PC-3 (cell line): ENCODE measurements at regions not wholly inside any gene's neighbourhood (a gene's known extent, or its start where the extent isn't known, plus 50 kb on each side); places are given as distances from the start of the nearest gene placed in this dataset.

Source experiments
- ATAC-seq: fragments of 200-7000 bp; cut with Tn5 transposase; 2 replicates; pipeline ENCODE4 v1.9.1; 2020; ENCODE audit warnings: mild to moderate bottlenecking, moderate library complexity
- BruUV-seq: library from RNA; stranded (reverse); fragments of 400-500 nt; replicated peaks from 2 replicates; lab custom pipeline; 2021; lab: Mats Ljungman, UMichigan
- CTCF ChIA-PET: fragments of 300-600 bp; sonication (Branson Sonifier 250); formaldehyde crosslinking; loops from one replicate; lab custom pipeline; 2022; ENCODE audit warnings: antibody characterized with exemption; lab: Charles Lee
- POLR2A ChIA-PET: fragments of 300-600 bp; sonication (Branson Sonifier 250); formaldehyde crosslinking; loops from one replicate; lab custom pipeline; 2022; ENCODE audit warnings: antibody characterized with exemption; ENCODE audit not compliant: unreplicated experiment; lab: Charles Lee
- DNase-seq: peaks from one replicate; pipeline ENCODE4 v3.0.0-alpha.2; 2015
- H2AFZ ChIP-seq: fragments of 300-600 bp; sonication (generic); 2 replicates; pipeline ENCODE4 v1.6.0; 2016; ENCODE audit warnings: antibody characterized with exemption, low read length
- H3F3A ChIP-seq: fragments of 300-600 bp; sonication (generic); one replicate; pipeline ENCODE4 v1.6.0; 2017; ENCODE audit warnings: antibody characterized with exemption, low read length, control low read depth, mild to moderate bottlenecking; ENCODE audit not compliant: unreplicated experiment
- H3K27ac ChIP-seq: fragments of 300-600 bp; sonication (generic); 2 replicates; pipeline ENCODE4 v1.5.1; 2016; ENCODE audit warnings: mild to moderate bottlenecking, low read length
- H3K27me3 ChIP-seq: fragments of 300-600 bp; sonication (generic); 2 replicates; pipeline ENCODE4 v1.6.1; 2016; ENCODE audit warnings: low read length, mixed read lengths
- H3K36me3 ChIP-seq: fragments of 300-600 bp; sonication (generic); 2 replicates; pipeline ENCODE4 v1.6.1; 2016; ENCODE audit warnings: low read depth, mixed run types, low read length, mixed read lengths
- H3K4me1 ChIP-seq: fragments of 300-600 bp; sonication (generic); 2 replicates; pipeline ENCODE4 v1.5.1; 2016; ENCODE audit warnings: low read length; ENCODE audit not compliant: insufficient read depth
- H3K4me2 ChIP-seq: fragments of 300-600 bp; sonication (generic); 2 replicates; pipeline ENCODE4 v1.6.0; 2016; ENCODE audit warnings: low read length
- H3K4me3 ChIP-seq: fragments of 300-600 bp; sonication (generic); 2 replicates; pipeline ENCODE4 v1.5.1; 2016; ENCODE audit warnings: mild to moderate bottlenecking, low read length, mixed read lengths
- H3K79me2 ChIP-seq: fragments of 300-600 bp; sonication (generic); 2 replicates; pipeline ENCODE4 v1.6.1; 2017; ENCODE audit warnings: low read length, mixed read lengths
- H3K9ac ChIP-seq: fragments of 300-600 bp; sonication (generic); 2 replicates; pipeline ENCODE4 v1.6.0; 2016; ENCODE audit warnings: mild to moderate bottlenecking, low read length
- H3K9me2 ChIP-seq: fragments of 300-600 bp; sonication (generic); replicated peaks from 2 replicates; pipeline ENCODE4 v1.6.1; 2016; ENCODE audit warnings: mixed run types, low read length, mixed read lengths
- H3K9me3 ChIP-seq: fragments of 300-600 bp; sonication (generic); 2 replicates; pipeline ENCODE4 v1.6.1; 2016; ENCODE audit warnings: low read length, mixed read lengths
- H4K20me1 ChIP-seq: fragments of 300-600 bp; sonication (generic); 2 replicates; pipeline ENCODE4 v1.6.1; 2016; ENCODE audit warnings: low read length, mixed read lengths
- EZH2 ChIP-seq: fragments of 300-600 bp; sonication (generic); IDR thresholded peaks from one replicate; pipeline ENCODE4 v1.6.1; 2017; ENCODE audit warnings: antibody characterized with exemption, mild to moderate bottlenecking, low read length; ENCODE audit not compliant: unreplicated experiment
- EZH2phosphoT487 ChIP-seq: fragments of 300-600 bp; sonication (generic); IDR thresholded peaks from 2 replicates; pipeline ENCODE4 v1.6.1; 2018; ENCODE audit warnings: mild to moderate bottlenecking, antibody characterized with exemption, low read length, borderline replicate concordance
- intact Hi-C: fragments of 100-400 bp; cut with micrococcal nuclease; formaldehyde crosslinking; loops from 2 replicates; pipeline ENCODE4 v1.9.0; 2023
- TF ChIP-seq, protein P1 (sequence below): fragments of 300-600 bp; sonication (generic); conservative IDR thresholded peaks from 2 replicates; pipeline ENCODE4 v1.5.1; 2017; ENCODE audit warnings: antibody characterized with exemption, low read depth, mild to moderate bottlenecking, low read length

DNA sequence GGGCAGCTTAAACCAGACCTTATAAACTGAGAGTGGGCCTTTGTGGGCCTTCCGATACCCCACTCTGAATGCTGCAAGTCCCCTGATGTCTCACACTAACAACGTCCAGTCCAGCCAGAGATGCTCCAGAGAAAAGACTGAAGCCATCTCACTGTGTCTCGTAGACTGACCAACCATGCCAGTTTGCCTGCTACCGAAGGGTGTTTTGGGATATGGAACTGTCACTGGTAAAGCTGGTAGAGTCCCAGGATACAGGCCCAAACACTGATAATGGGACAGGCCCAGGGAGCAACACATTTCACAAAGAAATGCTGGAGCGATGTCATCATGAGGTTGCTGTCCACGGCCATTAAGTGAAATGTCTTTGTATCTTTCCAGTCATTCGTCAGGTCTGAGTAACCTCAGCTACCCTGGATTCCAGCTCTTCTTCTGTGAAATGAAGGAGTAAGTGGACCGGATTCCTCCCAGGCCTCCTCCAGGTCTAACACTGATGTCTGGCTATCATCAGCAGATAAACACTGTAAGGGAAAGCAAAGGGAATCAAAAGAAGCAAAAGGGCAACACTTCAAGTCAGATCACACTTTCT lies 81.6 kb downstream of the SLC5A7 start:
- ChIA-PET POLR2A (no interaction called here), CTCF (no interaction called here)
- no peaks in the 10 kb centered on the region for H3K9me2 ChIP-seq
- no peak overlapping the region for H3K4me3 ChIP-seq
- no peak overlapping the region for H3K4me2 ChIP-seq
- no peaks in the 10 kb centered on the region for H3F3A ChIP-seq
- TF ChIP-seq EZH2phosphoT487 = no peak
- TF ChIP-seq EZH2 = no peak
- TF ChIP-seq, protein P1, sequence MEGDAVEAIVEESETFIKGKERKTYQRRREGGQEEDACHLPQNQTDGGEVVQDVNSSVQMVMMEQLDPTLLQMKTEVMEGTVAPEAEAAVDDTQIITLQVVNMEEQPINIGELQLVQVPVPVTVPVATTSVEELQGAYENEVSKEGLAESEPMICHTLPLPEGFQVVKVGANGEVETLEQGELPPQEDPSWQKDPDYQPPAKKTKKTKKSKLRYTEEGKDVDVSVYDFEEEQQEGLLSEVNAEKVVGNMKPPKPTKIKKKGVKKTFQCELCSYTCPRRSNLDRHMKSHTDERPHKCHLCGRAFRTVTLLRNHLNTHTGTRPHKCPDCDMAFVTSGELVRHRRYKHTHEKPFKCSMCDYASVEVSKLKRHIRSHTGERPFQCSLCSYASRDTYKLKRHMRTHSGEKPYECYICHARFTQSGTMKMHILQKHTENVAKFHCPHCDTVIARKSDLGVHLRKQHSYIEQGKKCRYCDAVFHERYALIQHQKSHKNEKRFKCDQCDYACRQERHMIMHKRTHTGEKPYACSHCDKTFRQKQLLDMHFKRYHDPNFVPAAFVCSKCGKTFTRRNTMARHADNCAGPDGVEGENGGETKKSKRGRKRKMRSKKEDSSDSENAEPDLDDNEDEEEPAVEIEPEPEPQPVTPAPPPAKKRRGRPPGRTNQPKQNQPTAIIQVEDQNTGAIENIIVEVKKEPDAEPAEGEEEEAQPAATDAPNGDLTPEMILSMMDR = no peak
- no TSS peak for BruUV-seq
- ATAC-seq = no peak
- intact Hi-C loops = no loop called here
- no peaks in the 10 kb centered on the region for H4K20me1 ChIP-seq
- no peak overlapping the region for H2AFZ ChIP-seq
- H3K36me3 ChIP-seq = no peaks in the 10 kb centered on the region
- no peak for DNase-seq
- no peak overlapping the region for H3K9ac ChIP-seq
- no peaks in the 10 kb centered on the region for H3K9me3 ChIP-seq
- H3K27ac ChIP-seq = no peak overlapping the region
- no peaks in the 10 kb centered on the region for H3K79me2 ChIP-seq
- peaks cover 74% of the 10 kb centered on the region for H3K27me3 ChIP-seq
- no peaks in the 10 kb centered on the region for H3K4me1 ChIP-seq

DNA sequence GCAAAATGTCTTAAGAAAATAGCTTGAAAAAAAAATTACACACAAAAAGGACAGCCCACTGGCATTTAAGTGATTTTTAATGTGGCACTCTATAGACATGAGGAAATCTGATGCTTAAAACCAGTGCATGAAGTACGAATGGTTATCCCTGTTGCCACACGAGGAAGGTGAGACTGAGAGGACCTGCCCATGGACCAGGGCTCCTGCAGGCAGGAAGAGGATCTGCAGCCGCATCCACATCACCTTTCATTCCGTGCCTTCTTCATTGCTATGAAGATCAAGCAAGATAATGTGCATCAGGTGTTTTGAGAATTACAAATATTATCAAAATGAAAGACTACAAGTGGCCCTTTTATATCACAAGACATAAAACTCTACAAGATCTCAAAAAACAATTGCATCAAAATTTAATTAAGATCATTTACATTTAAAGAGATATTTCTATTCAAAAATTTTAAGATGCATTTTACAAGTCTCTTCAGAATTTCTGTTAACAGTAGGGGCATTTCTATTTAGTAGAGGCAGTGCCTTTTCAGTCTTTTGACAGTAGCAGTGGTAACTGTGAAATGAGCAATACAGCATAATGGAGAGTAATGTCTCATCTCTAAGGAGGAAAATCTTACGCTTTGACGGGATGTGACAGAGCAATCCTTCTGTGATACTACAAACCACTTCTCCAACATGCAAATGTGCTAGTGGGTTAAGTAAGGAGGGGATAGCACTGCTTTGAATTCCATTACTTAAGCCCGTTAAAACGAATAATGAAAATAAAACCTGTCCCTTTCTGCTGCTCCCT lies 83.4 kb downstream of the SLC5A7 start:
- Histone ChIP-seq H2AFZ (no peak overlapping the region), H3K4me1 (no peaks in the 10 kb centered on the region), H3F3A (no peaks in the 10 kb centered on the region), H3K9me3 (no peaks in the 10 kb centered on the region), H3K36me3 (no peaks in the 10 kb centered on the region), H3K79me2 (no peaks in the 10 kb centered on the region), H4K20me1 (no peaks in the 10 kb centered on the region), H3K9me2 (no peaks in the 10 kb centered on the region), H3K4me3 (no peak overlapping the region), H3K27ac (no peak overlapping the region), H3K9ac (no peak overlapping the region), H3K4me2 (no peak overlapping the region), H3K27me3 (peaks cover 90% of the 10 kb centered on the region)
- POLR2A ChIA-PET = no interaction called here
- TF ChIP-seq EZH2phosphoT487 = no peak
- TF ChIP-seq, protein P1 = peak; percentile 44
- no TSS peak for BruUV-seq
- ATAC-seq (peak; percentile 53; the same call in 1 of the 2 replicates), DNase-seq (peak; percentile 29)
- CTCF ChIA-PET = no interaction called here
- intact Hi-C loops = no loop called here
